Occipital lobe (tissue), 1 donor: ENCODE measurements at regions not wholly inside any gene's neighbourhood (a gene's known extent, or its start where the extent isn't known, plus 50 kb on each side); places are given as distances from the start of the nearest gene placed in this dataset.
"Not testable (repeated sequence)": the region's sequence is repeated elsewhere in the genome, so short reads cannot be mapped to it uniquely, and the experiment has no call there.

ENCODE experiments used
- DNase-seq: peaks from one replicate; lab custom pipeline; 2025; lab: John Stamatoyannopoulos, UW

DNA sequence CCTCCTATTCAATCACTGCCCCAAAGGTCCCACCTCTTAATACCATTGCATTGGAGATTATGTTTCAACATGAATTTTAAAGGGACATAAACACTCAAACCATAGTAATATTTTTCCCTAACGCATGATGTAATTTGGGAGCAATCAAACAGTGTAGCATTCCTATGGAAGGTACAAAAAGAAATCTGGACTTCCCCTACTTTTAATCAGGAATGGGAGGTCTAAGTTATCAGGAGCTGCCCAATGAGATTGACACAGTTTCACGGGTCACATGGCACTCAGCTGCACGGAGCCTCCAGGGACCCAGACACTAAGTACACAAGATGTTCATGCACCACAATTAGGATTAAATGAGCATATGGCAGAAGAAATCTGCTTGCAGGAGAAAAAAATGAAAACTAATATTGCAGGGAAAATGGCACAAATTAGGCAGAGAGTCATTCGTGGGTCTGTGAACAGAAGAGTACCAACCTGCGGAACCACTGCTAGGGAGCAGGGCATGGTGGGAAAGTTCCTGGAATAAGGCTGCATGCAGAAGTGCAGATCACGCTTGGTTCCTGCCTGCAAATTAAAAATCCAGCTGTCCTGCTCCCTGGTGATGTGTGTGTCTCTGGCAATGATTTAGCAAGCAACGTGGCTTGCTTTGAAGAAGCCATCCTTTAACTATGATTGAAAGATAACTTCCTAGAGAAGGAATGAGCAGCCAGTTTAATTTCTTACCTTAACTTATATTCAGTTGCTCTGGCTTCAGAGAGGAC lies 326.6 kb upstream of the ID2 start:
- DNase-seq, result no peak

- no peak for DNase-seq
Observed at GRCh38 chr2:8357738-8358518, 323.9 kb upstream of the ID2 start.

DNA sequence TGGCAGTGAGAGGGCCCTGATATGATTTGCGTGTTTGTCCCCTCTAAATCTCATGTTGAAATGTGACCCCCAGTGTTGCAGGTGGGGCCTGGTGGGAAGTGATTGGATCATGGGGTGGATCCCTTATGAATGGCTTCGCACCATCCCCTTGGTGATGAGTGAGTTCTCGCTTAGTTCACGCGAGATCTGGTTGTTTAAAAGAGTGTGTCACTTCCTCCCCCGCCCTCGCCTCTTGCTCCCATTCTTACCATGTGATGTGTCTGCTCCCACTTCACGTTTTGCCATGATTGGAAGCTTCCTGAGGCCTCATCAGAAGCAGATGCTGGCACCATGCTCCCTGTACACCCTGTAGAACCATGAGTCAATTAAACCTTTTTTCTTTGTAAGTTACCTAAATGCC lies 319.9 kb upstream of the ID2 start:
- no peak for DNase-seq

- DNase-seq, result no peak
Observed at GRCh38 chr2:8363161-8363560, 318.7 kb upstream of the ID2 start.

DNA sequence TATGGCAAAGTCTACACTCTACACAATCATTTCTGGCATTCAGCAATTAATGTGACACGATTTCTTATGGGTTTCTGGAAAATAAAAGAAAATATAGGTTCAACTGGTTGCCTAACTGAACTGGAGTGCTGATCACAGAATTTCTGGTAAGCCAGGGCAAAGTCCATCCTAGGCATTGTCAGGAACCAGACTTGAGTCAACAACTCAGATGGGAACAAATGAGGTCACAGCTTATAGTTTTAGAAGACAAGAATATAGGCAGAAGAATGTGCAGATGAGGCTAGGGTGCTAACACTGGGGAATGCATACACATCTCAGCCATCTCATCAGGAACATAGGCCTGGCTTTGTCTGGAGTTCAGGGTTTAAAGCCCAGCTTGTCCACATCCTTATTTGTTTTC lies 317.2 kb upstream of the ID2 start:
- DNase-seq, result no peak

DNA sequence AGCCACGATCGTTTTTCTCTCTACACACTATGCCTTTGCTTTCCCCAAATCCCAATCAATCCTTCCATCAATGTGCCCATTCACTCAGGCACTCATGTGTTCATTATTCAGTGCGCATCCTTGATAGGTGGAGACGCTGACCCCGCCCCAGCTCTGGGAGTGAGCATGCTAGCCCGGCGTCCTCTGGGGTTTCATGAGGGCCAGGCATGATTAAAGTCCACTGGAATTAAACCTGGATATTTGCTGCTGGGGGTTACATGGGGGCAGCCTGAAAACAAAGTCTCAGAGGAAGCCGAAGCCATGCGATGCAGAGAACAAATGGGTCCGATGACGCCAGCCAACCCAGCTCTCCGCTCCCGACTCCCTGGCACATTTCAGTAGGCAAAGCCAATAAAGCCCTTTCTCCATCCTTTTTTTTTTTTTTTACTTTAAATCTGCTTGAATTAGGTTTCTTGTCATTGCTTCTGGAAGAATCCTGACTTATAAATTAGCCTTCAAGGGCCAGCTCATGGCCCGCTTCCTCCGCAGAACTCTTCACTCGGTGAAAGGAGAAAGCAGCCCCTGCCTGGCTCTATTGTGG lies 316.4 kb upstream of the ID2 start:
- DNase-seq, result no peak

- DNase-seq, result no peak
Observed at GRCh38 chr2:8367833-8368232, 314.0 kb upstream of the ID2 start.

- no peak for DNase-seq
Observed at GRCh38 chr2:8368463-8368862, 313.4 kb upstream of the ID2 start.

GRCh38 chr2:8369522-8369921 lies 312.3 kb upstream of the ID2 start:
- DNase-seq, result no peak

DNA sequence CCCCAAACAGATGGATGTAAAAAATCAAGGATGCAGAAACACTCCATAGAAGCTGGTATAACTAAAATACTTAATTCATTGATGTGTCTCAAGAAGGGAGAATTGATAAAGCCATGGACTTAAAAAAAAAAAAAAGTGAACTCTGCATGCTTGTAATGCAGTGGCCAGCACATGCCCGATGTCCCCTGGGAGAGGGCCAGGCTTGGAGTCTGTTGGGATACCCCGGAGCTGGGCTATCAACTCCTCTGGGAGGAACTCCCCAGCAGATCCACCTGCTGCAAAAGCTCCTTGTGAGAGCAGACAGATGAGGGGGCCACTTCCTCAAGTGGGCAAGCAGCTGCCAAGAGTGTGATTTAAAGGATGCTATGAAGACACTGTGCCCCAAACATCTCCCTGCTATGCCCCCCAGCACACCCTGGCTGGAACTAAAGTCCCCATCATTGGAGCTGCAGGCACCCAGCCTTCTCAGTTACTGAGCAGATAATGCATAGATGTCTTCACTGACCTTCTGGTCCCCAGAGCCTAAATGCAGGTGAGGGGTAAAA lies 311.5 kb upstream of the ID2 start:
- DNase-seq, result no peak

DNA sequence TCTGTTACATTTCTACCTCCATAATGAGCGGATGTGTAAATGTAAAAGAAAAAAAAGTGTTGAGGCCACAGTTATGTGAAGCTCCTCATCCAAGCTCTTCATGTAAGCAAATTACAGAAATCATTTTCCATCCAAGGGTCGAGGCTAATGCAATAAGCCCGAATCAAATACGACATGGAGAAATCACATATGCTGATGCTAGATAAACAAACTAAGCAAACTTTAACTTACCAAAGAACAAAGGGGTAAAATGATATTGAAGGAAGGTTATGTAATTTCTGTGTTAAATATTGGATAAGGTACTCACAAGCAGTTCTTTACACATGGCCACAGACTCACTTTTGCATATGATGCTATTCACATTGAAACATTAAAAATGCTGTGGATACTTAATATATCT lies 310.2 kb upstream of the ID2 start:
- DNase-seq, result no peak

DNA sequence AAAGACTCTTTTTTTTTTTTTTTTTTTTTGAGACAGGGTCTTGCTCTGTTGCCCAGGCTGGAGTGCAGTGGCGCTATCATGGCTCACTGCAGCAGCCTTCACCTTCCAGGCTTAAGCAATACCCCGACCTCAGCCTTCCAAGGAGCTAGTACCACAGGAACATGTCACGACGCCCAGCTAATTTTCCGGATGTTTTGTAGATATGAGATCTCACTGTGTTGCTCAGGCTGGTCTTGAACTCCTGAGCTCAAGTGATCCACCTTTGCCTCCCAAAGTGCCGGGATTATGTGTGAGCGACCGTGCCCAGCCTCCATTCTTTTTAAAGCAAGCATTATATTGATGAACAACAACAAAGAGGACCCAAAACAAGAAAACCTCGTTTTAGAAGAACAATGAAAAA lies 307.1 kb upstream of the ID2 start:
- no peak for DNase-seq

DNA sequence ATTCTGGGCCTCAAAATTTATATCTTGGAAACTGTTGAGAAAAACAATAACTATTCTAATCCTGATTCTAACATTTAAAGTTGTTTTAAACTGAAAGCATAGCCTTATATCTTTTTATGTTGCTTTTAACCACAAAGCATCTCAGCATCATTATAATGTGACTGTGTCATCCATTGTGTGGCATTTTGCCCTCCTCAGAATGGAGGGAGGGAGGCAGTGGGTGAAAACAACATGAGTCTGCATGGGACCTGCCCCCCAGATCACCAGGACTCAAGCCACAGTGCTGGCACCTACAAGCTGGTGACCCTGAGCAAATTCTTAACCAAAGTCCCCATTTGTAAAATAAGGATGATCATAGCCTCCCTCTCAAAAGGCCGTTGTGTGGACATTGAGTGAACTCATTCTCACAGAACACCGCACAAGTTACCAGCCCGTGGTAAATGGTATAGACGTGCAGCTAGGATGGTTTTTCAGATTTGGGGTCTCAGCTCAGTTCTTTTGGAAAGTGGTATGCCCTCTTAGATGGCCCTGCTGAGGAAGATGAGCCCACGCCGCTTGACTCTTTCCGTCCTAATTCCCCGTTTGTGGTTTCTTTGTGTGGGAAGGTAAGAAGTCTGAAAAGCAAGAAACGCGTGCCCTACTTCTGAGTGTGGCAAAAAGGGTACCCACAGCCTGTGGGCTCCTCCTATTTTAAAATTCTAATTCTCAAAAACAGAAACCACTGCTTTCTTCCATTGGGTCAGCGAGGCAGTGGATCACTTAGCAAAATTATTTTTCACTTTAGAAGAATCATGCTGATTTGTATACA lies 305.0 kb upstream of the ID2 start:
- DNase-seq, result no peak

- DNase-seq, result no peak
Observed at GRCh38 chr2:8378016-8378810, 303.6 kb upstream of the ID2 start.

DNA sequence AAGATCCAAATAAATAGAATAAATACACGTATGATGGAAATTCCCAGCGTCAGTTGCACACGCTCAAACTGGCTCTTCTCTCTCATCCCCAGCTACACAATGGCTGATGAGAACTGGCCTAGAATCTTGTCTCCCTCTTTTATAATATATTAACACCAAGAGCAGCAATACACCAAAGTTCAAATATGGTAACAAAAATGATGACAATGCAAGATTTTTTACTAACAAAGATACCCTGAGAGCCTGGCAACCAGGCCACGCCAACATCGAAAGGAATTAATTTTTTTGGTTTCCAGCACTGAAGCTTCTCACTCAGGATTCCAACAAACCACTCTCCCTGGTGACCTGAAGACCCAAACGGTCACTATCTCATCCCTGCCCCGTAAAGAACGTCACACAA lies 302.7 kb upstream of the ID2 start:
- DNase-seq, result no peak

DNA sequence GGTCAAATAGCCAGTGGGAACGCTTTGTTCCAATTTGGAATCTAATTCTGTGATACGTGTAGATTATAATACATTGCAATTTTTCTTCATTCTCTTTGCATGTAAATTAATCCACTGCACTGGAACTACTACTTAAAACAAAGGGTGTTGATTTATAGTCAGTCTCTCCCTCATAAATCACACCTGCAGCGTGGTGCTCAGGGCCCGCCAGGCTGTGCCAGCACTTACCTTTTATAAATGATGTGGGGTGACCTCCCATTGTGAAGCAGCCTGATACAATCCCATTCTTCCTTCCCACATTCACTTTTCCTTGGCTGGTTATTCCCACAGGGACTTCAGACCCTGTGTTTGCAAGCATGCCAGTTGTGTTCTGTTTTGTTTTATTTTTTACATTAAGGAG lies 302.3 kb upstream of the ID2 start:
- DNase-seq, result no peak

DNA sequence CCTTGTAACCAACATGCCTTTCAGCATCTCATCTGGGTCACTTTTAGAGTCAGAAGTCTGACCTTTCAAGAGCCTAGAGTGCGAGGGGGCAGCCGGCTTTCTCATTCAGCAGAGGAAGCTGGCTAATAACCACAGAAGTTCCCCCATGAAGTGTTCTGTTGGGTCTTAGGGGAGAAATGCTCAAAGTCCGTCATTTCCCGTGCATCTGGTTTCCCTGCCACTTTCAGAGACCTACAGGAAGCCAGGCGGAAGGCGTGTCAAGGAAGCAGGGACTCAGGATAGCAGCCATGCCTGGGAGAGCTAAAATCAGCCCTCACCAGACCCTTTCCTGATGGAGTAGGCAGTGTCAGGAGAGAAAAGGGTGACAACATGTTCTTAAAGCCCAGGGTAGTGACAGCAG lies 301.8 kb upstream of the ID2 start:
- no peak for DNase-seq

GRCh38 chr2:8380566-8380965 lies 301.3 kb upstream of the ID2 start:
- DNase-seq, result no peak

- DNase-seq, result no peak
Observed at GRCh38 chr2:8382485-8382884, 299.4 kb upstream of the ID2 start.

DNA sequence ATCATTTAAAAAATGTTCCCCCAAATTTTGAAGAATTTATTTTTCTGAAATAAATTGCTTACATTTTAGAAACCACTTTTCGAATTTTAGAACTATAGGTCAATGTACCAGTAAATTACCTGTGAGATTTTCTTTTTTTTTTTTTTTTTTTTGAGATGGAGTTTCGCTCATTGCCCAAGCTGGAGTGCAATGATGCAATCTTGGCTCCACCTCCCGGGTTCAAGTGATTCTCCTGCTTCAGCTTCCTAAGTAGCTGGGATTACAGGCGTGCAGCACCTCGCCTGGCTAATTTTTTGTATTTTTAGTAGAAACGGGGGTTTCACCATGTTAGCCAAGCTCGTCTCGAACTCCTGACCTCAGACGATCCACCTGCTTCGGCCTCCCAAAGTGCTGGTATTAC lies 295.1 kb upstream of the ID2 start:
- DNase-seq, result not testable (repeated sequence)

DNA sequence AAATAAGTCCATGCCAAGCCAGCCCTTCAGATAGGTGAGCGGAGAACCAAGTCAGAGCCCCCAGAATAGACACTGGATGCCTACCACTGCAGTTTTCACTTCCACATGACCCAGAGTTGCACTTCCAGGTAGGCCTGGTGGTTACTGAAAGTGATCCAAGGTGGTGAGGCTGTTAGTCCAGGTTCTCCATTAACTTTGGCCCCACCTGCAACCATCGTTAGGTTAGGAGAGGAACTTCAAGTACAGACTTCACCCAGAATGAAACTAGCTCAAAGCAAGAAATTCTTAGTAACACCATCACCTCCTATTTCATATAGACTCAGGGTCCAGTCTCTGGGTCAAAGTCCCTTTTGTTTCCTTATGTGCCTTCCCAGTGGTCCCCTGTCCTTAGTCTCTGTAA lies 293.1 kb upstream of the ID2 start:
- no peak for DNase-seq
